NCI-H2081 treated with DMSO at 0.1 percent for 48 hours (cell line): ENCODE measurements at regions not wholly inside any gene's neighbourhood (a gene's known extent, or its start where the extent isn't known, plus 50 kb on each side); places are given as distances from the start of the nearest gene placed in this dataset.
A peak's percentile ranks its signal among the peaks of the same experiment; 100 is the strongest.

Source experiments
- DNase-seq: peaks from one replicate; lab custom pipeline; 2025; lab: John Stamatoyannopoulos, UW

- DNase-seq: no peak
Observed at GRCh38 chr2:62302631-62303435, 106.9 kb downstream of the B3GNT2 start.

- no peak for DNase-seq
Observed at GRCh38 chr2:62300925-62301324, 105.0 kb downstream of the B3GNT2 start.

GRCh38 chr2:62297624-62298010, 101.7 kb downstream of the B3GNT2 start:
- DNase-seq: no peak

DNA sequence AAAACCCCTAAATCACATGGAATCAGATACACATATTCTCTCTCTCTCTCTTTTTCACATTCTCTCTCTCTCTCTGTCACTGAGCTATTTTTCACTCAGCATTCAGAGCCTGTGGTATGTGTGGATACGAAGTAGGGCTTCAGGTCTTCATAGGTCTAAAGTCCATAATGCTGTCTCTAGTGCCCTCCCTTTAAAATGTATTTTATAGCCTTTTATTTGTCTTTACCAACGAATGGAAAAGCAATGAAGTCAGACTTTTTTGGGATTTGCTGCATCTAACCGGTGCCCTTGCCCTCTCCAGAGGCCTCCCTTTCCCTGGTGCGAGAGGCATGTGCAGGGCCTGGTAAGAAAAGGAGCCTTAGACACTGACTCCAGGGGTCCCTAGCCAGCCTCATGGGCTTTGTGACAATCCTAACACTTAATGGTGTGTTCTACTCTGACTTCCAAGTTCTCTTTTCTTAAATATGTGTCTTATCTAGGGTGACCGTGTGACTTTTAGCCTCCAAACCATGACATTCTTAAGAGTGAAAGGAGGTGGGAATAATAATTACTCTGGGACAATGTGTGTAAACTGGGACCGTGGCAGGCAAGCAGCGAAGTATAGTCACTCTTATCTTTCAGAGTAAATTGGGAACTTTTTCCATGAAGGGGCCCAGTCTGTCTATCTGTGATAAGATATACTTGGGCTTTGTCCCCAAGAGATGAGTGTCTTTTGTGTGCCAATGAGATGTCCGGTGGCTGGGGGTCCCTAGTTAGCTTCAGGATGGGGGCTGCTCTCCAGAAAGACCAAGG, 101.1 kb downstream of the B3GNT2 start:
- DNase-seq: no peak

DNA sequence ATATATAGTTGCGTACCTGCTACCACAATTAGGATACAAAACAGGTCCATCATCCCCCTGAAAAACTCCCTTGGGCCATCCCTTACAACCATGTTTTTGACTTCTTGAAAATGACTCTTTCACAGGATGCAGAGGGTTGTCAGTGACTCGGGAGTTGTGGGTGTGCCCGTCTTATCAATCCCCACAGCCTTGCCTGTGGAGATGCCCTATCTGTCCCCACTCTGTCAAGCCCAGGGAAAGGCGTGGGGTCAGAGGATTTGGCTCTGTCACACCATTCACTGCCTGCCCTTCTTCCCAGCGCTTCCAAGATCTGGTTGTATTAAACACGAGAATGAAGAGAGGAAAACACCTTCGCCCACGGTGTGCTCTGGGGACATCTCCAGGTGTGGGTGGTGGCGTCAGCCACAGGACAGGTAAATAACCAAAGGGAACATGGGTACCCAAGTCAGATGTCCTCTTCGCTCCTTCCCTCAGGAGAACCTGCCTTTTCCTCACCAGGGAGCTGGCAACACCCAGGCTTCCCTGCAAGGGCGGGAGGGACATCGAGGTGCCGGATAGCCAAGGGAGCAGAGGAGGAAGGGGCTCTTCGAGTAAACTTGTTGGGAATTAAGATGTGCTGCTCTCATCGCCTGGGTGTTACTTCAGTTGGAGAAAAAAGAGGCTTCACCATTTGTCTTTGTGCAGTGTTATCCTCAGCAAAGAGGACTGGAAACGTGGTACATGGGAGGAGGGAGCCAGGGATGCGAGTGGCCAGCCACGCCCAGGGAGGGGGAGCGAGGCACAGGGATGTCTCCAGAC, 100.3 kb downstream of the B3GNT2 start:
- no peak for DNase-seq

- DNase-seq: no peak
Observed at GRCh38 chr2:62293490-62294271, 97.8 kb downstream of the B3GNT2 start.

GRCh38 chr2:62293151-62293489, 97.2 kb downstream of the B3GNT2 start:
- no peak for DNase-seq

DNA sequence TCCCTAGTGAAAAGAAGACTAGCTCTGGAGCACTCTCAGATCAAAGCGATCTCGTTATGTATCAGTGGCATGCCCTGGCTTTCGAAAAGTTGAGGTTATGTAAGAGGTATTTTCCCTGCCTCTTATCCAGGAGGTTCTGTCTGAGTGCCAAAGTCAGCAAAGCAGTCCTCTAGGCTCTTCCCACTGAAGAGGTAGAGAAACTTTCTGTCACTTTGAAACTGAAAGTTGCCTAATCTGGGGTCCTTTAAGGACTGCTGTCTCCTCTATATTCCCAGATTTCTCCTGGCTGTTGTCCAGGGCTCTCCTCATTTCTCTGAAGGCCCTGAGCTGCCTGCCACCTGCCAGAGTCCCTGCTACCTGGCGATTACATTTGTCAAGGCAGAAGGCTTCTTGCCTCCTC, 96.3 kb downstream of the B3GNT2 start:
- DNase-seq: no peak

DNA sequence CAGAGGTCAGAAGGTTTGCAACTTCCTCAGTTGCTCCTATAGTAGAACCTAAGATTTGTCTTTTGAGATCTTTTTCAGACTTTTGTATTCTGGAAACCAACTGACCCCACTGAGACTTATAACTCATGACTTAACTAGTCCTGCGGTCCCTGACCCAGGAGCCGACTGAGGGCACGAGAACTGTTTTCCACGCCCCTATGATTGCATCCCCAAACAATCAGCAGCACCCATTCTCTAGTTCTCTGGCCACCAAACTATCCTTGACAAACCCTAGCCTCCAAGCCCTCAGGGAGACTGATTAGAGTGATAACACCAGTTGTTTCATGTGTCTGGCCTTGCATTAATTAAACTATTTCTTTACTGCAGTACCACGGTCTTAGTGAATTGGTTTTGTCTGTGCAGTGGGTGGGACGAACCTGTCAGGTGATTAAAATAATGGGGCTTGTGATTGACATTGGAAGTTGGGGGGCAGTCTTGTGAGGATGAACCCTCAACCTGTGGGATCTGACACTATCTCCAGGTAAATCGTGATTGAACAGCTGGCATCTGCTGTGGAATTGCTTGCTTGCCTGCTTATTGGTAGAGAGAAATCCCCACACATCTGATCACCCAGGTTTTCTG, 95.7 kb downstream of the B3GNT2 start:
- no peak for DNase-seq

DNA sequence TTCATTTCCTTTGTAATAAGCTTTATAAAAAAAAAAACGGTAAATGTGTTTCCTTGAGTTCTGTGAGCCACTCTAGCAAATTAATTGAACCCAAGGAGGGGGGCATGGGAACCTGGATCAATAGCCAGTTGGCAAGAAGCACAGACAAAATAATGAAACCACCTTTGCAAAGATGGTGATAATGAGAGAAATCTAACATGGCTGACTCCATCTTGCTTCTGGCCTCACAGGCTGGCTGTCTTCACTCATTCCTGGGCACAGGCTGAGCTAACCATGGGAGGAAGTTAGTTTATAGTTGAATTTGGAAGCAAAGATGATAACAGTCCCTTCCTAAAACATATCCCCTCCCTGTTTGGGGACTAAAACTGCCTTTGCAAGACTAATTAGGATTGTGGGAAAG, 95.1 kb downstream of the B3GNT2 start:
- DNase-seq: no peak

DNA sequence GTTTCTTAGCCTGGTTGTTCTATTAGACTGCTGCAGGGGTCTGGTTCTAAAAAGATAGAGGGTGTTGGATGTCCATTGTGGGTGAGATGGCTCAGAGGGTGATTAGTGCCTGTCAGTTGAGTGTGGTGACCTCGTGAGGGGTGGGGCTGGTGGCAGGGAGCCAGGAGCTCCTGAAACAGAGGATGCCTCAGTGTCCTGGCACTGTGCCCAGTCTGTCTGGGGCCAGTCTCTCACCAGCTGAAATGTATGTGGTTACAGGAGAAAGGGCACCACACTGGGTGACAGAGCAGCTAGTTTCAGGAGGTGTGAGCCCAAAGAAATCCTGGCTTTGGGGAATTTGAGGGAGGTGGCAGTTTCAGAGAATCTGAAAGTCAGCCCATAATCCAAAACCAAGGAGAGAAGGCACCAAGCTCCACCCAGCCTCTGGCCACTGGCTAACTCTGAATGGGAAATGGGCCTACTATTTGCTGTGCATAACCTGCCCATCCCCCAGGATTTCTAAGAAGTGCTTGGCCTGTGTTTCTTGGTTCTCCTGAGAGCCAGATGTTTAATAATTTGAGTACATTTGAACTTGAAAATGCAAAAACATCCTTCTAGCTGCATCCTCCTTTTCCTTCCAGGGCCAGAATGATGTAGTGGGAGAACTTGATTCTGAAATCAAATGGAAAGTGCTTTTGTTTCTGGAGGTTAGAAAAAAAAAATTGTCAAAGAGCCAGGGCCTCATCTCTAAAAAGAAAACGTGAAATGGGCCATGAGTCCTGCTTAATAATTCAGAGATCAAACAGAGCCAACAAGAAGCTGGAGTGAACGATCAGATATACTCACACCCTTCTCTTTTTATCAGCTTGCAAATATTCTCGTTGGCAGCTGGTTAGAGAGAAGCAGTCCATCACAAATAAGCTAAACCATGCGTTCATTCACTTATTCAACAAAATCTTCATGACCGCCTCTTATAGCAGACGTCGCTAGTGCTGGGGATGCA, 92.3 kb downstream of the B3GNT2 start:
- DNase-seq: peak; percentile 61

GRCh38 chr2:62287282-62287681, 91.4 kb downstream of the B3GNT2 start:
- DNase-seq: no peak

DNA sequence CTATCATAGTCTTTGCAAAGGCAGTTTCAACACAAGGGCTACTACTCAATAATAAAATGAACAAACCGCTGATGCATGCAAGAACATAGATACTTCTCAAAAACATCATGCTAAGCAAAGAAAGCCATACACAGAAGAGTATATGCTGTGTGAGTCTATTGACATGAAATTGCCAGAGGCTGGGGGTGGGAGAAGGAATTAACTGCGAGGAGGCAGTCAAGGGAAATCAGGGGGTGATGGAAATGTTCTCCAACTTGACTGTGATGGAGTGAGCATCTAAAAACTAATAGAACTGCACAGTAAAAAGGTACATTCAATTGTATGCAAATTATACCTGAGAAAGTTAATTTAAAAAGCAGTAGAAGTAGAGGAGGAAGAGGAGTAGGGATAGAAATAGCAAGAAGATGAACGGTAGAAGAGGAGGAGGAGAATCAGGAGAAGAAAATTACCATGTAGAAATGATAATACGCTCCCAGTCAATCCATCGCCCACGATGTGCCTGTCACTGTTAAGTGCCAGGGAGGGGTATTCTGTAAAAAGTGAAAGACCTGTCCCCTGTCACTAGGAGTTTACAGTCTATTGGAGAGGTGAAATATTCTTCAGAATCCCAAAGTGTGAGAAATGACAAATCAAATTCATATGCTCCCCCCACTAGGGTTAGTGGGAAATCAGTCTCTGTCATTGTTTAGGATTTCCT, 90.3 kb downstream of the B3GNT2 start:
- no peak for DNase-seq

DNA sequence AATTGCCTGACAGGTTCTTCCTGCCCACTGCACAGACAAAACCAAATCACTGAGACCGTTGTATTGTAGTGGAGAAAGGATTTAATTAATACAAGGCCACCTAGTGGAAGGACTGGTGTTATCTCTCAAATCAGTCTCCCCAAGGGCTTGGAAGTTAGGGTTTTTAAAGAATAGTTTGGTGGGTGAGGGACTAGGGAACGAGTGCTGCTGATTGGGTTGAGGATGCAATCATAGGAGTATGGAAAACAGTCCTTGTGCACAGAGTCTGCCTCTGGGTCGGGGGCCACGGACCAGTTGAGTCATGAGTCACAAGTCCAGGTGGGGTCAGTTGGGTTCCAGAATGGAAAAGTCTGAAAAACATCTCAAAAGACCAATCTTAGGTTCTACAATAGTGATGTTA, 89.1 kb downstream of the B3GNT2 start:
- no peak for DNase-seq

GRCh38 chr2:62284471-62284870, 88.6 kb downstream of the B3GNT2 start:
- no peak for DNase-seq

- no peak for DNase-seq
Observed at GRCh38 chr2:62283147-62283546, 87.2 kb downstream of the B3GNT2 start.

GRCh38 chr2:62281663-62282062, 85.7 kb downstream of the B3GNT2 start:
- no peak for DNase-seq

DNA sequence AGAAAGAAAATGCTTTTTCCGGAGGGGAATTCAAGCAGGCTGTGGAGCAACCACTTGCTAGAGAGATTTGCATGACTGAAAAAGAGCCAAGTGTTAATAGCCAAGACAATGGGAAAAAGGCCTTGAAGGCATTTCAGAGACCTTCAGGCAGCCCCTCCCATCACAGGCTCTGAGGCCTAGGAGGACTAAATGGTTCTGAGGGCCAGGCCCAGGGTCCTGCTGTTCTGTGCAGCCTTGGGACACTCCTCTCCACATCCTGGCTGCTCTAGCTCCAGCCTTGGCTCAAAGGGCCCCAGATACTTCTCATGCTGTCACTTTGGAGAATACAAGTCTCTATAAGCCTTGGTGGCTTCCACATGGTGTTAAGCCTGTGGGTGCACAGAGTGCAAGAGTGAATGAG, 81.8 kb downstream of the B3GNT2 start:
- no peak for DNase-seq
